Body of pancreas (tissue), 4 donors: ENCODE measurements at regions not wholly inside any gene's neighbourhood (a gene's known extent, or its start where the extent isn't known, plus 50 kb on each side); places are given as distances from the start of the nearest gene placed in this dataset.

ENCODE experiments used
- ATAC-seq: fragments of 150-250 bp; one replicate; pipeline ENCODE4 v1.9.1; 2016
- DNase-seq, 4 donors: peaks; one replicate each; pipeline ENCODE4 v3.0.0-alpha.2; 2019
- H3K27ac ChIP-seq, 4 donors: fragments of 200-600 bp; sonication (generic); 1 replicate in 3 of 4; 2 replicates in 1 of 4; pipeline versions ENCODE4 v1.5.1 to v1.6.1; 2016 to 2019; ENCODE audit warnings: mild to moderate bottlenecking in 1 of 4, mixed read lengths in 1 of 4, moderate library complexity in 1 of 4
- H3K27me3 ChIP-seq, 2 donors: fragments of 200-600 bp; sonication (generic); one replicate each; pipeline ENCODE4 v1.6.0; 2016; ENCODE audit warnings: mild to moderate bottlenecking in 1 of 2
- H3K36me3 ChIP-seq, 2 donors: fragments of 200-600 bp; sonication (generic); replicated peaks in 1 of 2; 2 replicates each; pipeline ENCODE4 v1.5.1; 2016; ENCODE audit warnings: low read depth in 2 of 2; ENCODE audit not compliant: insufficient read depth in 1 of 2
- H3K4me1 ChIP-seq: fragments of 200-600 bp; sonication (generic); one replicate; pipeline ENCODE4 v1.6.0; 2016
- H3K4me3 ChIP-seq, 2 donors: fragments of 200-600 bp; sonication (generic); 1 replicate in 1 of 2; 2 replicates in 1 of 2; pipeline ENCODE4 v1.5.1; 2016 to 2019
- H3K9me3 ChIP-seq, 3 donors: fragments of 200-600 bp; sonication (generic); 1 replicate in 2 of 3; 2 replicates in 1 of 3; pipeline ENCODE4 v1.5.1; 2016
- POLR2A ChIP-seq, 3 donors: fragments of 450-650 bp; IDR thresholded peaks; one replicate each; pipeline ENCODE4 v1.6.1; 2016; ENCODE audit warnings: antibody characterized with exemption in 3 of 3, mild to moderate bottlenecking in 2 of 3
- WGBS, 2 donors: methylation state at CpG; one replicate each; pipeline ENCODE4 v1.1.5; 2017; 5-methylcytosine and 5-hydroxymethylcytosine counted together
- intact Hi-C: fragments of 100-400 bp; cut with DNase I; formaldehyde crosslinking; loops from one replicate; pipeline ENCODE4 v1.15.1; 2023
- TF ChIP-seq, protein P1 (sequence below), 7 experiments: fragments of 450-650 bp in 4 of 7; fragments of 200-600 bp in 3 of 7; sonication (generic) in 3 of 7; IDR thresholded peaks; one replicate each; pipeline ENCODE4 v1.5.1; 2016 to 2019; ENCODE audit warnings: antibody characterized with exemption in 7 of 7

DNA sequence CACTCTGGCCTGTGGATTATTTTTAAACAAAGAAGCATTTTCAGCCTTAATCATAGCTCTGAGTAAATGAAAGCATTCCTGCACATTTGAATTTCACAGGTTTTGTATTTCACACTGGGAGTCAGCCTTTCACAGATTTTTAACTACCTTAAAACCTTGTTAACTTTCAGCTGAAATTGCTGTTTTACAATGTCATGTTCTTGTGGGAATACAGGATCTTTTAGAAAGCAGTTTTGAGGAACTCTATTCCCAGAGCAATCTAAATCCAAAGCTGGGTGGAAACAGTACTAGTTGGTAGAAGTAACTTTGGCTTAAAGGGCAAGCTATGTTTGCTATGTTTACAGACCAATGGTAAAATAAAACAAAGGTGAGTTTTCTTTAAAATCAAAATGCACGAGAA, 600.6 kb downstream of the KCNJ2 start:
- Histone ChIP-seq H3K27ac (no peak overlapping the region), H3K9me3 (no peaks in the 10 kb centered on the region), H3K4me3 (no peak overlapping the region), H3K36me3 (no peaks in the 10 kb centered on the region), H3K4me1 (peaks cover 4% of the 10 kb centered on the region), H3K27me3 (no peaks in the 10 kb centered on the region)
- no peak for DNase-seq
- no peak for TF ChIP-seq POLR2A (IDR thresholded peaks at IDR 0.05)
- TF ChIP-seq, protein P1, sequence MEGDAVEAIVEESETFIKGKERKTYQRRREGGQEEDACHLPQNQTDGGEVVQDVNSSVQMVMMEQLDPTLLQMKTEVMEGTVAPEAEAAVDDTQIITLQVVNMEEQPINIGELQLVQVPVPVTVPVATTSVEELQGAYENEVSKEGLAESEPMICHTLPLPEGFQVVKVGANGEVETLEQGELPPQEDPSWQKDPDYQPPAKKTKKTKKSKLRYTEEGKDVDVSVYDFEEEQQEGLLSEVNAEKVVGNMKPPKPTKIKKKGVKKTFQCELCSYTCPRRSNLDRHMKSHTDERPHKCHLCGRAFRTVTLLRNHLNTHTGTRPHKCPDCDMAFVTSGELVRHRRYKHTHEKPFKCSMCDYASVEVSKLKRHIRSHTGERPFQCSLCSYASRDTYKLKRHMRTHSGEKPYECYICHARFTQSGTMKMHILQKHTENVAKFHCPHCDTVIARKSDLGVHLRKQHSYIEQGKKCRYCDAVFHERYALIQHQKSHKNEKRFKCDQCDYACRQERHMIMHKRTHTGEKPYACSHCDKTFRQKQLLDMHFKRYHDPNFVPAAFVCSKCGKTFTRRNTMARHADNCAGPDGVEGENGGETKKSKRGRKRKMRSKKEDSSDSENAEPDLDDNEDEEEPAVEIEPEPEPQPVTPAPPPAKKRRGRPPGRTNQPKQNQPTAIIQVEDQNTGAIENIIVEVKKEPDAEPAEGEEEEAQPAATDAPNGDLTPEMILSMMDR (IDR thresholded peaks at IDR 0.05): no peak
- no peak for ATAC-seq
- 31 to 43% methylated on average over 1 of the region's 1 CpG for WGBS, 2 donors
- intact Hi-C loops: no loop called here

DNA sequence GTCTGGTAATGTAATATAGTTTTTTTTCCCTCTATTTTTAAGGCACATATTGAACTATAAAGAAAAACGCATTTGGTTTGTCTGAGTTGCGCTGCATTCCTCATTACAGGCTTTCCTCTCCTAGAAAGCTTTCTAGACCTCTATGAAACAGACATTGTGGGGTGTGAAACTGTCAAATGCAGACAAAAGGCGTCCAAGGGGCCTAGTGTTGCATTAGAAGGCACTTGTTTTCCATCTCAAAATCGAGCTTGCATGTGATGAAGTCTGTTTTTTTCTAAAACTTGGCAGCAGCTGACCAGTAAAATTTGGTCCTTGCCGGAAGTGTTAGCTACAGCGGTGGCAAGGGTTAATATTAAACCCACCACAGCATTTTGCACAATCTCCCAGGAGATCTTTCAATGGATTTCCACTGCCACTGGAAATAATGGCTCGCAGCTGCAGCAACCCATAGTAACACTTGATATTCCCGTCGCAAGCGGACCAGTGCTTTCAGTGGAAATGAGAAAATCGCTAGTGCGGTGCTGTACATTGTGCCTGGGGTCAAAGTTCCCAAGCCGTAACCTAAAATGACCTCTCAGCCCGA, 602.6 kb downstream of the KCNJ2 start:
- no peaks in the 10 kb centered on the region for H3K9me3 ChIP-seq
- DNase-seq: no peak
- intact Hi-C loops: no loop called here
- WGBS, 2 donors: 86% methylated on average over 14 of the region's 14 CpGs
- TF ChIP-seq, protein P1 (IDR thresholded peaks at IDR 0.05): no peak
- no peak for TF ChIP-seq POLR2A (IDR thresholded peaks at IDR 0.05)
- H3K36me3 ChIP-seq: no peaks in the 10 kb centered on the region
- H3K27me3 ChIP-seq: no peaks in the 10 kb centered on the region
- H3K4me3 ChIP-seq: no peak overlapping the region
- peaks cover 4% of the 10 kb centered on the region for H3K4me1 ChIP-seq
- no peak overlapping the region for H3K27ac ChIP-seq
- no peak for ATAC-seq

DNA sequence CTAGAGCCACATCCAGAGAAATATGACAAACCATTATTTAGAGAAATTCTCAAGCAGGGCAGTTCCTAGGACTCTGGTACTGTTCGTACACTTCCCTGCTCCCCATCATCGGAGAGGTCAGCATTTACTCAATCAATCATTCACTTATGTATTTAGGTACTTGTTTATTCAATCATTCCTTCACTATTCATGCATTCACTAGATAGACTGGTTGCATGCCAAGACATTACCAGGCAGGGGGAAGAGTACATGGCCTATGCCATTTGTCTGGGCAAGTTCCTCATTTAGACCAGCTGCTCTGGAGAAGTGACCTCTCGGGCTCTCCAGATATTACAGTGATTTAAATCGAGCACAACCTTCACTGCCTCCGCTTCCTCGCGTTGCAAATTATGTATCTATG, 603.4 kb downstream of the KCNJ2 start:
- WGBS, 2 donors: 64 to 79% methylated on average over 7 of the region's 7 CpGs
- no peak for DNase-seq
- ATAC-seq: no peak
- Histone ChIP-seq H3K27me3 (no peaks in the 10 kb centered on the region), H3K4me1 (peaks cover 4% of the 10 kb centered on the region), H3K4me3 (no peak overlapping the region), H3K36me3 (no peaks in the 10 kb centered on the region), H3K9me3 (no peaks in the 10 kb centered on the region), H3K27ac (no peak overlapping the region)
- intact Hi-C loops: no loop called here
- TF ChIP-seq POLR2A (IDR thresholded peaks at IDR 0.05): no peak
- TF ChIP-seq, protein P1 (IDR thresholded peaks at IDR 0.05): no peak

DNA sequence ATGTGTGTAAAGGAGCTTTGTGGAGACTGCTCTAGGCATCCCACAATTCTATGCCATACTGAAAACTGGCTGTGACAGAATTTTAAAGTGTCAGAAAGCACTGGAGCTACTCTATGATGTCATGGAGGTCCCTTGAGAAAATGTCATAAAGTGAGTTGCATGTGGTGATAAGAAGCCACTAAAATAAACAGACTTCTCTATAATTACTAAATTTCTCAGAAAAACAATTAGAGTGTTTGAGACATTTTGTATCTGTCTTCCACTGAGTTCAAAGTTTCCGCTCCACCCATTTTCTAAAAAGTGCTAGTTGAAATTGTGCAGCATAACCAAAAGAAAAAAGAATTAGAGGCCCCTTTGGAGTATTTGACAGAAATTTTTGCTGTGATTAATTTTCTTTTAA, 603.9 kb downstream of the KCNJ2 start:
- Histone ChIP-seq H3K9me3 (no peaks in the 10 kb centered on the region), H3K27ac (no peak overlapping the region), H3K4me1 (peaks cover 4% of the 10 kb centered on the region), H3K4me3 (no peak overlapping the region), H3K36me3 (no peaks in the 10 kb centered on the region), H3K27me3 (no peaks in the 10 kb centered on the region)
- DNase-seq (no peak), ATAC-seq (no peak)
- intact Hi-C loops: no loop called here
- TF ChIP-seq POLR2A (IDR thresholded peaks at IDR 0.05): no peak
- TF ChIP-seq, protein P1 (IDR thresholded peaks at IDR 0.05): no peak
- WGBS, 2 donors: 95 to 100% methylated on average over 1 of the region's 1 CpG

DNA sequence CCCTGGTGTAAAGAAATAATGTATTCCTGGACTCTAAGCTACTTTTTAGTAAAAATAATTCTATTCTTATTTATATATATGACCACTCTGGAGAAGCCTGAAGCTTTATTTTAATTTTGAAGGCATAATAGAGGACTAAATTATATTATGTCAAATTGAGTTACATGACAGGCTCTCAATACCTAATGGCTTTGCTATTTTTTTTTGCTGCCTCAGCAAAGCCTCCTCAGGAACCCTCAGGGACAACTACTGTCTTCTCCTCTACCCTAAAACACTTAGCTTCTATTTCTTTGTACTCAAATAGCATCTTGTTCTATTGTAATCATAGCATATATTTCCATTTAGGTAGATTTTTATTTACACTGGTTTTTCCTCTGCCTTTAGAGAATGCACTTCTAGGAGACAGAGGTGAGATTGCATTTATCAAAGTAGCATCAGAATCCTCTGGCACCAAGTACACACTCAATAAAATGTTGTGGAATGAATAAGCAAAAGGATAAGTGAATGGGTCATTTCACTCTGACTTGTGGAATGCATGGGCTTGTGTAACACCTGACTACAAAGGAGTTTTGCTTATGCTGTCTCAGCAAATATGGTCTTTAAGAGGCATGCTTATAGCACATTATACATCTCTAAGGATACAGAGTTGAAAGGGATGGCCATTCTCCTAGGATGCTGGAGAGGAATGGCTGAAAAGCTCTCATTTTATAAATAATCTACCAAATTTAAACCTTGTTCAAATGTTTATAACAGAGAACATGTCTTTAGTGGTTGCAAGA, 605.2 kb downstream of the KCNJ2 start:
- H3K36me3 ChIP-seq: no peaks in the 10 kb centered on the region
- intact Hi-C loops: no loop called here
- TF ChIP-seq, protein P1 (IDR thresholded peaks at IDR 0.05): no peak
- no peak for TF ChIP-seq POLR2A (IDR thresholded peaks at IDR 0.05)
- DNase-seq (no peak), ATAC-seq (no peak)
- no peaks in the 10 kb centered on the region for H3K27me3 ChIP-seq
- peaks cover 4% of the 10 kb centered on the region for H3K4me1 ChIP-seq
- no peaks in the 10 kb centered on the region for H3K9me3 ChIP-seq
- no peak overlapping the region for H3K27ac ChIP-seq
- no peak overlapping the region for H3K4me3 ChIP-seq
